OCI-LY1 (cell line): ENCODE measurements at regions not wholly inside any gene's neighbourhood (a gene's known extent, or its start where the extent isn't known, plus 50 kb on each side); places are given as distances from the start of the nearest gene placed in this dataset.

ENCODE experiments used
- H2AFZ ChIP-seq: fragments of 200-600 bp; sonication (generic), shearing (Covaris generic); 2 replicates; pipeline ENCODE4 v1.6.0; 2014; ENCODE audit warnings: antibody characterized with exemption, mild to moderate bottlenecking, low read length
- H3F3A ChIP-seq: fragments of 200-600 bp; sonication (generic), shearing (Covaris generic); 2 replicates; pipeline ENCODE4 v1.6.0; 2014; ENCODE audit warnings: mild to moderate bottlenecking, antibody characterized with exemption, low read length, moderate library complexity; ENCODE audit not compliant: insufficient read depth
- H3K27ac ChIP-seq: fragments of 200-600 bp; sonication (generic); 2 replicates; pipeline ENCODE4 v1.5.1; 2014; ENCODE audit warnings: low read length, mixed run types, mild to moderate bottlenecking, low read depth; ENCODE audit not compliant: poor library complexity, severe bottlenecking
- H3K27me3 ChIP-seq: fragments of 200-600 bp; sonication (generic); 2 replicates; pipeline ENCODE4 v1.6.0; 2014; ENCODE audit warnings: antibody characterized with exemption, mild to moderate bottlenecking, low read length, moderate library complexity; ENCODE audit not compliant: insufficient read depth
- H3K36me3 ChIP-seq: fragments of 200-600 bp; sonication (generic); 2 replicates; pipeline ENCODE4 v1.6.1; 2014; ENCODE audit warnings: mild to moderate bottlenecking, antibody characterized with exemption, low read length, moderate library complexity, mixed read lengths; ENCODE audit not compliant: insufficient read depth
- H3K4me1 ChIP-seq: fragments of 200-600 bp; sonication (generic); 2 replicates; pipeline ENCODE4 v1.5.1; 2014; ENCODE audit warnings: mild to moderate bottlenecking, low read length, moderate library complexity; ENCODE audit not compliant: insufficient read depth, severe bottlenecking
- H3K4me2 ChIP-seq: fragments of 200-600 bp; sonication (generic), shearing (Covaris generic); 2 replicates; pipeline ENCODE4 v1.6.1; 2014; ENCODE audit warnings: low read length
- H3K4me3 ChIP-seq: fragments of 200-600 bp; sonication (generic); 2 replicates; pipeline ENCODE4 v1.5.1; 2014; ENCODE audit warnings: low read length, low read depth, mild to moderate bottlenecking, mixed read lengths; ENCODE audit not compliant: poor library complexity, severe bottlenecking
- H3K79me2 ChIP-seq: fragments of 200-600 bp; shearing (Covaris generic); 2 replicates; pipeline ENCODE4 v1.6.1; 2016; ENCODE audit warnings: mixed run types, low read length, mixed read lengths; ENCODE audit not compliant: insufficient read depth
- H3K9ac ChIP-seq: fragments of 200-600 bp; sonication (generic), shearing (Covaris generic); 2 replicates; pipeline ENCODE4 v1.6.1; 2014; ENCODE audit warnings: mild to moderate bottlenecking, low read length, mixed read lengths
- H3K9me2 ChIP-seq: fragments of 200-600 bp; sonication (generic), shearing (Covaris generic); 2 replicates; pipeline ENCODE4 v1.6.1; 2014; ENCODE audit warnings: low read depth, mild to moderate bottlenecking, low read length, mixed read lengths
- H3K9me3 ChIP-seq: fragments of 200-600 bp; shearing (Covaris generic); 2 replicates; pipeline ENCODE4 v1.6.1; 2014; ENCODE audit warnings: low read length, mixed read lengths
- H4K20me1 ChIP-seq: fragments of 200-600 bp; sonication (generic), shearing (Covaris generic); 2 replicates; pipeline ENCODE4 v1.6.0; 2016; ENCODE audit warnings: mild to moderate bottlenecking, low read length; ENCODE audit not compliant: insufficient read depth
- CTCF ChIP-seq: fragments of 200-600 bp; sonication (generic), shearing (Covaris generic); IDR thresholded peaks from 2 replicates; pipeline ENCODE4 v1.5.1; 2017; ENCODE audit warnings: mild to moderate bottlenecking, antibody characterized with exemption, low read length, moderate library complexity, mixed read lengths
- EZH2 ChIP-seq: fragments of 200-600 bp; sonication (generic), shearing (Covaris generic); IDR thresholded peaks from 2 replicates; pipeline ENCODE4 v1.8.0; 2017; ENCODE audit warnings: borderline replicate concordance, mixed run types, mild to moderate bottlenecking, antibody characterized with exemption, low read length, moderate library complexity, mixed read lengths

- Histone ChIP-seq H3K4me3 (no peak overlapping the region), H3K4me1 (peaks cover 23% of the 10 kb centered on the region), H3K27me3 (no peaks in the 10 kb centered on the region), H3K9me3 (no peaks in the 10 kb centered on the region), H3F3A (no peaks in the 10 kb centered on the region; the same call in 1 of the 2 replicates), H3K27ac (no peak overlapping the region), H3K4me2 (no peak overlapping the region), H3K9ac (no peak overlapping the region), H3K36me3 (no peaks in the 10 kb centered on the region), H2AFZ (peak overlapping the region; percentile 26; the same call in 1 of the 2 replicates), H3K79me2 (no peaks in the 10 kb centered on the region), H4K20me1 (no peaks in the 10 kb centered on the region), H3K9me2 (no peaks in the 10 kb centered on the region)
- no peak for TF ChIP-seq EZH2
- no peak for TF ChIP-seq CTCF
Measured at GRCh38 chr2:181352158-181352557, 105.0 kb upstream of the ITGA4 start.

- Histone ChIP-seq H3K9ac (no peak overlapping the region), H3K4me2 (no peak overlapping the region), H3K27me3 (no peaks in the 10 kb centered on the region), H3K4me1 (peaks cover 12% of the 10 kb centered on the region), H3K36me3 (no peaks in the 10 kb centered on the region), H3K79me2 (no peaks in the 10 kb centered on the region), H4K20me1 (no peaks in the 10 kb centered on the region), H3K27ac (no peak overlapping the region), H3K9me3 (no peaks in the 10 kb centered on the region), H3F3A (no peaks in the 10 kb centered on the region; the same call in 1 of the 2 replicates), H2AFZ (no peak overlapping the region), H3K4me3 (no peak overlapping the region), H3K9me2 (no peaks in the 10 kb centered on the region)
- TF ChIP-seq CTCF (no peak), EZH2 (no peak)
Measured at GRCh38 chr2:181354626-181355025, 102.6 kb upstream of the ITGA4 start.

GRCh38 chr2:181356526-181357130 lies 100.6 kb upstream of the ITGA4 start:
- no peak overlapping the region for H3K4me2 ChIP-seq
- no peaks in the 10 kb centered on the region for H4K20me1 ChIP-seq
- TF ChIP-seq EZH2: no peak
- no peak for TF ChIP-seq CTCF
- no peaks in the 10 kb centered on the region for H3K9me3 ChIP-seq
- H2AFZ ChIP-seq: no peak overlapping the region
- H3K27me3 ChIP-seq: no peaks in the 10 kb centered on the region
- no peak overlapping the region for H3K9ac ChIP-seq
- no peak overlapping the region for H3K4me3 ChIP-seq
- H3K36me3 ChIP-seq: no peaks in the 10 kb centered on the region
- H3K79me2 ChIP-seq: no peaks in the 10 kb centered on the region
- H3F3A ChIP-seq: no peaks in the 10 kb centered on the region
- H3K27ac ChIP-seq: no peak overlapping the region
- peaks cover 11% of the 10 kb centered on the region for H3K4me1 ChIP-seq
- no peaks in the 10 kb centered on the region for H3K9me2 ChIP-seq
